Panc1 (cell line): ENCODE measurements at regions not wholly inside any gene's neighbourhood (a gene's known extent, or its start where the extent isn't known, plus 50 kb on each side); places are given as distances from the start of the nearest gene placed in this dataset.

Experiments used
- ATAC-seq: fragments of 200-7000 bp; cut with Tn5 transposase; 2 replicates; pipeline ENCODE4 v1.9.1; 2020; ENCODE audit warnings: mild to moderate bottlenecking, moderate library complexity
- BruUV-seq: library from RNA; stranded (reverse); fragments of 400-500 nt; replicated peaks from 2 replicates; lab custom pipeline; 2021; lab: Mats Ljungman, UMichigan
- CTCF ChIA-PET: fragments of 300-600 bp; sonication (Branson Sonifier 250); formaldehyde crosslinking; loops from one replicate; lab custom pipeline; 2022; ENCODE audit warnings: antibody characterized with exemption; lab: Charles Lee
- POLR2A ChIA-PET: fragments of 300-600 bp; sonication (Branson Sonifier 250); formaldehyde crosslinking; loops from one replicate; lab custom pipeline; 2022; ENCODE audit warnings: antibody characterized with exemption; lab: Charles Lee
- DNase-seq: peaks from one replicate; pipeline ENCODE4 v3.0.0-alpha.2; 2010; ENCODE audit warnings: low read depth, low spot score
- H3K27ac ChIP-seq: 2 replicates; pipeline ENCODE4 v1.5.1; 2011; ENCODE audit warnings: mild to moderate bottlenecking, low read length, inconsistent platforms
- H3K27me3 ChIP-seq: fragments of 200-500 bp; sonication (Bioruptor generic); 2 replicates; pipeline ENCODE4 v1.6.0; 2014; ENCODE audit warnings: low read length, inconsistent platforms; ENCODE audit not compliant: control insufficient read depth, insufficient read depth
- H3K36me3 ChIP-seq: fragments of 200-500 bp; sonication (Bioruptor generic); 2 replicates; pipeline ENCODE4 v1.5.1; 2014; ENCODE audit warnings: inconsistent platforms, mild to moderate bottlenecking, low read length, moderate library complexity; ENCODE audit not compliant: control insufficient read depth, insufficient read depth
- H3K4me1 ChIP-seq: 2 replicates; pipeline ENCODE4 v1.5.1; 2011; ENCODE audit warnings: inconsistent platforms, mild to moderate bottlenecking, low read length, moderate library complexity; ENCODE audit not compliant: control insufficient read depth, insufficient read depth
- H3K4me3 ChIP-seq, 2 experiments: 2 replicates each; pipeline ENCODE4 v1.5.1; 2011 to 2012; ENCODE audit warnings: low read depth in 2 of 2, low read length in 2 of 2, mild to moderate bottlenecking in 2 of 2, inconsistent platforms in 1 of 2, moderate library complexity in 1 of 2
- H3K9me3 ChIP-seq: fragments of 200-500 bp; sonication (Bioruptor generic); 2 replicates; pipeline ENCODE4 v1.5.1; 2014; ENCODE audit warnings: low read depth, mild to moderate bottlenecking, inconsistent platforms, low read length, moderate library complexity; ENCODE audit not compliant: control insufficient read depth, insufficient read depth
- CTCF ChIP-seq: fragments of 450-650 bp; IDR thresholded peaks from 2 replicates; pipeline ENCODE4 v1.5.1; 2017; ENCODE audit warnings: mild to moderate bottlenecking
- POLR2AphosphoS5 ChIP-seq: IDR thresholded peaks from 2 replicates; pipeline ENCODE4 v1.6.1; 2012; ENCODE audit warnings: mild to moderate bottlenecking, low read depth, low read length, moderate library complexity
- REST ChIP-seq, 2 experiments: IDR thresholded peaks; 2 replicates each; pipeline ENCODE4 v1.6.1; 2011 to 2012; ENCODE audit warnings: low read depth in 2 of 2, control low read depth in 1 of 2, low read length in 1 of 2, mild to moderate bottlenecking in 1 of 2, moderate library complexity in 1 of 2; ENCODE audit not compliant: insufficient read depth in 1 of 2
- SIN3A ChIP-seq: IDR thresholded peaks from 2 replicates; pipeline ENCODE4 v1.6.1; 2012; ENCODE audit warnings: low read depth, mild to moderate bottlenecking, low read length, moderate library complexity, borderline replicate concordance; ENCODE audit not compliant: insufficient read depth
- TCF7L2 ChIP-seq: IDR thresholded peaks from 2 replicates; pipeline ENCODE4 v1.6.1; 2011; ENCODE audit warnings: mild to moderate bottlenecking, low read depth, low read length, inconsistent platforms
- in situ Hi-C: cut with HindIII; loops from 2 replicates; pipeline ENCODE4 v1.10.0; 2016; ENCODE audit warnings: low sequenced_read_pairs, low pct_unique_long_range_greater_than_20kb
- intact Hi-C: fragments of 100-400 bp; cut with micrococcal nuclease; formaldehyde crosslinking; loops from one replicate; pipeline ENCODE4 v1.10.0; 2022; ENCODE audit not compliant: unreplicated experiment

- Histone ChIP-seq H3K27ac (no peak overlapping the region; the same call in 1 of the 2 replicates), H3K4me1 (no peaks in the 10 kb centered on the region), H3K9me3 (no peaks in the 10 kb centered on the region), H3K36me3 (no peaks in the 10 kb centered on the region), H3K4me3 (no peak overlapping the region), H3K27me3 (no peaks in the 10 kb centered on the region)
- ChIA-PET POLR2A (no interaction called here), CTCF (no interaction called here)
- TF ChIP-seq REST (IDR thresholded peaks at IDR 0.05; ENCODE audit: insufficient read depth in 1 of 2, low read depth in 2 of 2, low read length in 1 of 2) (no peak), SIN3A (no peak), TCF7L2 (no peak), CTCF (no peak), POLR2AphosphoS5 (no peak)
- in situ Hi-C loops (no loop called here), intact Hi-C loops (no loop called here)
- BruUV-seq, result no TSS peak
- no peak for ATAC-seq
- DNase-seq, result no peak
Observed at GRCh38 chr5:146962801-146963355, 84.3 kb upstream of the PPP2R2B start.

- DNase-seq (peak; percentile 61), ATAC-seq (peak; percentile 97)
- CTCF ChIA-PET, result interaction anchor here (0.7 to 1.2 kb wide), 5 partner anchors 223 to 432 kb away, joined by 4 to 13 read pairs (median 9); no protein-coding TSS in a partner anchor
- intact Hi-C loops (loop anchor here (1.0 to 5.0 kb wide), 4 partner anchors 223 to 431 kb away; no protein-coding TSS in a partner anchor), in situ Hi-C loops (no loop called here)
- H3K9me3 ChIP-seq, result no peaks in the 10 kb centered on the region
- POLR2A ChIA-PET, result interaction anchor here (0.6 kb wide), 1 partner anchor 400 kb away, joined by 3 read pairs; no protein-coding TSS in a partner anchor
- no peaks in the 10 kb centered on the region for H3K36me3 ChIP-seq
- H3K4me3 ChIP-seq, result no peak overlapping the region
- no TSS peak for BruUV-seq
- H3K4me1 ChIP-seq, result no peaks in the 10 kb centered on the region
- no peaks in the 10 kb centered on the region for H3K27me3 ChIP-seq
- TF ChIP-seq POLR2AphosphoS5, result no peak
- peak; percentile 81 for TF ChIP-seq CTCF
- no peak overlapping the region for H3K27ac ChIP-seq
Observed at GRCh38 chr5:146965761-146966659, 87.5 kb upstream of the PPP2R2B start.
